NOMO-1 treated with dmso at 0.1 percent for 144 hours (cell line): ENCODE measurements at regions not wholly inside any gene's neighbourhood (a gene's known extent, or its start where the extent isn't known, plus 50 kb on each side); places are given as distances from the start of the nearest gene placed in this dataset.

ENCODE experiments used
- DNase-seq: peaks from one replicate; lab custom pipeline; 2025; ENCODE audit not compliant: unreplicated experiment; lab: John Stamatoyannopoulos, UW

DNA sequence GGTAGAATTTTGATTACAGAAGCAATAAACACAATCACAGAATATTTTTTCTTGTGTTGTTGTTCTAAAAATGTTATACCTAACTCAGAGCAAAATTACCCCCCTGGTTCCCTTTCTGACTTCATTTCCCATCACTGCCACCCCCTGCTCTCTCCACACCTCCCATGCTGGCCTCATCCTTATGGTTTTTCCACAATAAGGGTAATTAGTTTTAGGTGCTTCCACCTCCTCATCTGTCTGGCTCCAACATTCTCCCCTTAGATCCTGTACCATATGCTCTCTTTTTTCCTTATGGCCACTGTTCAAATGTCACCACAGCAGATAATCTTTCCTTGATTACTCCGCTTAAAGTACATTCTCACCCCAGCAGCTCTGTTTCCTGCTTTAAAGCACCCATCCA, 2208.6 kb downstream of the MRPL39 start:
- DNase-seq: no peak

DNA sequence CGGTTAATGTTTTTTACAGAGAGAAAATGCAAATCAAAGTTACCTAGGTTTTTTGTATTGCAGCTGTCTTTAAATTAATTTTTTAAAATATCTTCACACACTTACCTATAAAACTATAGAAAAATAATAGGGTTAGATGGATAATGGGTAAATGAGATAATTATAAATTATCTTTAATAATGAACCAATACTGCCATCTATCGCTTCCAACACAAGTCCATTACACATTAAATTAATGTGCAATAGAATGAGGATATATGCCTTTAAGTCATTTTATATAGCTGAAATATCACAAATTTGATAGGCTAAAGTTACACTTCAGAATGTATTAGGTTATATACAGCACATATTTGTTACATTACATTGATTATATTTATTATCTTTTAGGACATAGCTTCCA, 2212.8 kb downstream of the MRPL39 start:
- no peak for DNase-seq

DNA sequence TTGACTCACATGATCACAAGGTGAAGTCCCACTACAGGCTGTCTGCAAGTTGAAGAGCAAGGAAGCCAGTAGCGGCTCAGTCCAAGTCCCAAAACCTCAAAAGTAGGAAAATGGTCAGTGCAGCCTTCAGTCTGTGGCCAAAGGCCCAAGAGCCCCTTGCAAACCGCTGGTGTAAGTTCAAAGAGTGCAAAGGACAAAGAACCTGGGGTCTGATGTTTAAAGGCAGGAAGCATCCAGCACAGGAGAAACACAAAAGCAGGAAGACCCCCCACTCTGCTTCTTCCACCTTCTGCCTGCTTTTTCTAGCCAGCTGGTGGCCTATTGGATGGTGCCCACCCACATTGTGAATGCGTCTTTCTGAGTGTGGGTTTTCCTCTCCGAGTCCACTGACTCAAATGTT, 2222.6 kb downstream of the MRPL39 start:
- DNase-seq: no peak

DNA sequence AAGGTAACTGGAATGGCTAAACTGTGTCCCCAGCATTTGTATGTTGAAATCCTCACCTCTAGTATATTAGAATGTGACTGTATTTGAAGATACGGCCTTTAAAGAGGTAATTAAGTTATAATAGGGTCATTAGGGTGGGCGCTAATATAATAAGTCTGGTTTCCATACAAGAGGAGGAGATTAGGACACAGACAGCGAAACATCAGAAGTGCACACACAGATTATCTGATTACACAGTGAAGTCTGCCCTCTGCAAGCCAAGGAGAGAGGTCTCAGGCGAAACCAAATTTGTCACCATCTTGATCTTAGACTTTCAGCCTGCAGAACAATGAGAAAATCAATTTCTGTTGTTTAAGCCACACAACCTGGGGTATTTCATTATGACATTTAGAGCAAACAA, 2233.1 kb downstream of the MRPL39 start:
- no peak for DNase-seq

DNA sequence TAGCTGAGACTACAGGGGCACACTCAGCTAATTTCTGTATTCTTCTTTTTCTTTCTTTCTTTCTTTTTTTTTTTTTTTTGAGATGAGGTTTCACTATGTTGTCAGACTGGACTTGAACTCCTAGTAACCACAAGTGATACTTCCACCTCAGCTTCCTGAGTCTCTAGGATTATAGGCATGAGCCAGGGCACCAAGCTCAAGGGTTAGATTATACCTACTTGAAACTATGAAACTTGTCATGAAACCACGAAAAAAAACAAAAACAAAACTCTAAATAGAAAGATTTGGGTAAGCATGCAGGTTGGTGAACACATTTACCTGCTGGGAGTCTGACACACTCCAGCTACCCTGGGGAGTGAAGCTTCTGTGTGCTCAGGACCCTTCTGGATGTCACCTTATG, 2250.4 kb downstream of the MRPL39 start:
- no peak for DNase-seq

DNA sequence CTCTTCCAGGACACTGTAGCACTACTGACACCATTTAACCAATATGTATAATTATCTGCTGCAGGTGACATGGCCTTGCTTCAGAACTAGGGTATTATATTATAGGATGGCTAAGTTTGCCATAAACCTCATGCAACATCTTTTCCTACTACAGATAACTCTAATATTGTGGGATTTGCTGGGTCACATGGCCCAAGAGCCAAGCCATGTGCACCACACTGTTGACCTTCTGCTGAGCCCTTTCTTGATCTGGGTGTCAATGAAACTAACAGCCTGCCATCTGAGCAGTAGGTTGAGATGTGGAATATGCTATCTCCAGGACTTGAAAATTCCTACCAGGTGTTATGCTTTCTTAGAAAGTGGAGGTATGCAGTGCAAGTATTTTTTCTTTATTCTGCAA, 2291.1 kb downstream of the MRPL39 start:
- DNase-seq: no peak

DNA sequence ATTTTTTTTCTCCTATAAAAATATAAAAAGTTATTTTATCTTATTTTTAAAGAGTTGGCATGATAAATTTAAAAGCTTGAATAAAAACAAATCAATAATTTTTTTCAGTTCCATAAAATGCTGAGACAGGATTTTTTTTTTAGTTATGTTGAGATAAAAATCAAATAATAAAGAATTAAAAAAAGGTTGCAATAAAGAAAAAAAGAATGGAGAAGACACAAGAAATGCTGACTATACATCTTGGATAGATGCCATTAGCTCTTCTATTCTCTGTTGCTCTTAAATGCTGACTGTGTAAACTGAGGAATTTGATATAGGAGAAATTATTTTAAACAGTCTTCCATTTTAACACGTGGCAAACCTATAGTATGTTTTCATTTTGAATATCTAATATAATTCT, 2298.5 kb downstream of the MRPL39 start:
- DNase-seq: no peak

DNA sequence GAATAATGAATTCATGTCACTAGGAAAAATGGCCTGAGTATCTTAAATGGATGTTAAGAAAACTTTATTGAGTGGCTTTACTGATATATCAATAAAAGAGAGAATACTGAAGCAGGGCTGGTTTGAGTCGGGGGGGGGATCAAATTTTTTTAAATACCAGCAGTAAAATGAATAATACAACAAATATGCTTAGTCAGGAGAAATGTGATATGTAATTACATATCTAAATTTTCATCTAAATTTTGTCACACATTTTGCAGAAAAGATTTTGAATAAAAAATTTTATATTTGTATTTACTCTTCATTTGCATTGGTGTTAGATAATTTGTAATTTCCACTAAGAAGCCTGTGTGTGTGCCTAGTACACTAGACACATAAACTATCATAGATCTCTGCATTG, 2300.2 kb downstream of the MRPL39 start:
- no peak for DNase-seq

DNA sequence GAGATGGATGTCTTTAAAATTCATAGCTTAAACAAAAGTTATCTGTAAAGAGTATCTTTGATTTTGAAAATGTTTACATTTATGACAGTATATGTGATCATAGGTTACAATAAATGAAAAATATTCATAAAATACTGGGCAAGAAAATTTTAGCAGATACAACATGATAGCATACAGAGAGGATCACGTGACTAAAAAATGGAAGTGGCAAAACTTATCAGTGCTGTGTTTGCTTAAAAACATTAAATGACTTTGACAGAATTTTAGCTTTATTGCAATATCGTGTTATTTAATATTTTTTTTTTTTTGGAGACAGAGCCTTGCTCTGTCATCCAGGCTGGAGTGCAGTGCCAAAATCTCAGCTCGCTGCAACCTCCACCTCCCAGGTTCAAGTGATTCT, 2294.1 kb downstream of the NCAM2 start:
- no peak for DNase-seq

DNA sequence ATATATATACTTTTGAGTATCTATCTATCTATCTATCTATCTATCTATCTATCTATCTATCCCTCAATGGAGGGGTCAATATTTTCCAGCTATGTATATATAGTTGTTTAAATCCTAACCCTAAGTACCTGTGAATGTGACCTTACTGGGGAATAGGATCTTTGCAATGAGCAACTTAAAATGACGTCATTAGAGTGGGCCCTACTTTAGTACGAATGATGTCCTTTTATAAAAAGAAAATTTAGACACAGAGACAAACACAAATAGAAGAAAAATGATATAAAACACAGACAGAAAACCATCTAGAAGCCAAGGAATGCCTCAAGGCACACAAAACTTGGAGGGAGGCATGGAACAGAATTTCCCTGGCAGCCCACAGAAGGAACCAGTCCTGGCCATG, 2283.7 kb downstream of the NCAM2 start:
- DNase-seq: no peak

DNA sequence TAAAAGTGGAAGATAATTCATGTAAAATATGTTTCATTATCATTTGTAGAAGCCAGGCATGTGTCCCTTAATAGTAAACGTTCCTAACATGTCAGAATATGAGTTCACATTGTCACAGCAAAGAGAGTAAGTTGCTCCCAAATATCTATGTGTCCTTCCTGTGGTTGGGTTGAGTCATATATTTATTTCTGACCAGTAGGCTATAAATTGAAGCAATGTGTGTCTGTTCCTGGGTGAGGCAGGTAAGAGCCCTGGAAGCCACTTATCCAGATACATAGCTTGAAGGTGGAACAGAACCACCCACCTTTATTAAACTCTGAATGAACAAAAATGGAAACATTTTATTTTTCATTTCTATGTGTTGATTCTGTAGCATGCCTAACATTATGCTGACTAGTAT, 2251.6 kb downstream of the NCAM2 start:
- DNase-seq: no peak

DNA sequence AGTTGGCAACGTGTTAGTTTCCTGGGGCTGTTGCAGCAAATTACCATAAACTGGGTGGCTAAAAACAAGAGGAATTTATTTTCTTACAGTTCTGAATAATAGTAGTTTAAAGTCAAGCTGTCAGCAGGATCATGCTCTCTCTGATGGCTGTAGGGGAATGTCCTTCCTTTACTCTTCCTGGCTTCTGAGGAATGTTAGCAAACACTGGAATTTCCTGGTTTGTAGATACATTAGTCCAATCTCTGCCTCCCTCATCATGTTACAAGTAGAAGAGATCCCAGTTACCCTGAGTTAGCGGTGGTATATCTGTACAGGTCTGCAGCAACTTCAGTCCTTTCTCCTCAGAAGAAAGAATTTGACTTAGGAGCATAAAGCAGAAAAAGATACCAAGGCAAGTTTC, 2249.1 kb downstream of the NCAM2 start:
- DNase-seq: no peak

DNA sequence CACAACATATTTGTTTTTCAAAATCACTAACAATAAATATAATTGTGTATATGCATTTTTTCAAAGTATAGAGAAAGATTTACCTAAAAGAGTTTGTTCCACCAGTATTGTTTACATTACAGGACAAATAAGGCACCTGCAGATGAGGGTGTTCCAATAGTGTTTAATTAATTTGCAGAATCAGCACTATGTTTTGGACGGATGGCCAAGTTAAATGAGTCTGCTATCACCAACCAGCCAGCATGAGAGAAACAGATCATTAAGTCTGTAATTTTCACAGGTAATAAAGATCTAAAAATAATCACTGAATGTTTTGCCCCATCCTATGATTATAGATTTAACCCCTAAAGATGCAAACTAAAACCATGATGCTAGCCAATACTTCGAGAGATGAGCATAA, 2247.0 kb downstream of the NCAM2 start:
- no peak for DNase-seq

DNA sequence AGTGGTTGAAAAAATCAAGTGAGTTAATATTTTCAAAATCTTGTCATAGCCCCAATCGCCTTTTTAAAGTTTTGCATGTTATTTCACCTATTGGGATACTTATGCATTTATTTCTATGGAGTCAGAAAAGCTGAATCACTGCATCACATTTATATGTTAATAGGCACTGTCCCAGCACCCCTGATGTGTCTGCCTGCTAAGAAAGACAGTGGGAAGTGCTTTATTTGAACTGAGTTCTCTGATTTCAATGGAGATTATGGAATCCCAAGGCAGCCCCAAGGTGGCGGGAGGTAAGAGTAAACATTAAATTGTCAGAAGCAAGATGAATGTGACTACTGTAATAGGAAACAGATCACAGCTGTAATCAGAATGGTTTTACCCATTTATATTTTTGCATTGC, 2225.7 kb downstream of the NCAM2 start:
- DNase-seq: no peak

DNA sequence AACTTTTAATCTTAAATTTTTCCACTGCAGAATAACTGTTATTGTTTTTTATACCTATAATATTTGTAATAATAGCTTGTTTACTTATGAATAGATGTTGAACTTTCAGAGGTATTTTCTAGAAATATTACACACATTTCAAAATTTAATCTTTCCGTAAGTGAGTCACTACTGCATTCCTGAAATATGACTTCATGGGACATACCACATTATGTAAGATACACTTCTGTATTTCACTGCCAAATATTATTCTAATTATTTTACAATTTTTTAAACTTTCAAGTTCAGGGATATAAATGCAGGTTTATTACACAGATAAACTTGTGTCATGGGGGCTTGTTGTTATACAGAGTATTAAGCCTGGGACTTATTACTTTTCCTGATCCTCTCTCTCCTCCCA, 2220.5 kb downstream of the NCAM2 start:
- DNase-seq: no peak

DNA sequence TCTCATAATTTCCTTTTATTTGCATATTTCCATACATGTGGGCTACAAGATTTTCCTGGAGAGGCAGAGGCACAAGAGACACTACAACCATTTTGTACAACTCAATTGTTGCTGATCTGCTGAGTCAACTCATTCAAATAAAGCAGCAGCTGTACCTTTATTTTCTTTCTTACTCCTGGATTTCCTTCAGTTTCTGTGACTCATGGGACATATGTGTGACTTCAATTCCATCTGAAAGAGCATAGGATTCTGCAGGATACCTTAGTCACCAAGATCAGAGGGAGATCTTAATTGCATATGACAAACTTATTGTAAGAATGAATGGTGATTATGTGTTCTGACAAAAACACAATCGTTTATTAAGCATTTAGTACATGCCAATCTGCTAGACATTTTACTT, 2219.4 kb downstream of the NCAM2 start:
- DNase-seq: no peak

DNA sequence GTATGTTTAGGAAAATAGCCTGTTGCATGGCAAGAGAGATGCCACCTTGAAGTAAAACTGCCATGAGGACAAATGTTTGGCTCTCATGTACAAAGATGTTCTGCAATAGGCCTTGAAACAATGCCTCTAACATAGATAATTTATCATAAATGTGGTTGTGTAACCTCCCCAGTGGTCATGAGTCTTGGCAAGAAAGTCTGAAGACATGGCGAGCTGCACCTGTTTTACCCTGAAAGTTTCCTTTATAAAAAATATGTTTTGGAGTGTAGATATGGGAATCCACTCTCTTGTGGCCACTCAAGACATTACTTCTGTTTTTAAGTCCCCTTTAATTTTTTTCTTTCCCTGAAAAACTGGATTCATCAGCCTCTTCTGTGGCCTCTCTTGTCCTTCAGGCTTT, 2217.1 kb downstream of the NCAM2 start:
- no peak for DNase-seq
